GM13977 (cell line): ENCODE measurements at regions not wholly inside any gene's neighbourhood (a gene's known extent, or its start where the extent isn't known, plus 50 kb on each side); places are given as distances from the start of the nearest gene placed in this dataset.

ENCODE experiments used
- DNase-seq: peaks from one replicate; pipeline ENCODE4 v3.0.0; 2012; ENCODE audit warnings: low spot score
- in situ Hi-C: fragments of 300-500 bp; cut with MboI; formaldehyde crosslinking; loops from one replicate; pipeline ENCODE4 v1.12.0; 2022; ENCODE audit warnings: low sequenced_read_pairs, low pct_unique_long_range_greater_than_20kb, mixed read lengths, inconsistent platforms; ENCODE audit not compliant: unreplicated experiment
- TF ChIP-seq, protein P1 (sequence below): IDR thresholded peaks from 2 replicates; pipeline ENCODE4 v1.5.1; 2012; ENCODE audit warnings: mild to moderate bottlenecking, control low read depth; ENCODE audit not compliant: insufficient read depth; ENCODE audit errors: extremely low read depth, missing control alignments

DNA sequence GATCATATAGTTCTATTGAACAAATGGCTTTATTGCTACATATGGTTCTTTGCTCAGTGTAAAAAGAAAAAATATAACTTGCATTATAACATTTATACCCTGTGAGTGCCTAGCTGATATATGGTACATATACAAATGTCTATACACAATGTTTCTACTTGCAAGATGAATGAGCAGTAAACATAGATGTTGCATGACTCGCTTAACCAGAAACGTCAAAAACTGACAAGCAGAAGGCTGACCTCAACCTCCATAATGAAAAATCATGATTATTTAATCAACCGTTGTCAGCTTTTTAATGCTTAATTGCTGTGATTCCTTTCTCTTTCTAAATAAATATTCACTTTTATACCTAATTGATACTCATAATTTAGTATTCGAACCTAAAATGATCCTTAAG, 183.3 kb downstream of the PTN start:
- in situ Hi-C loops, result no loop called here
- no peak for DNase-seq
- TF ChIP-seq, protein P1, sequence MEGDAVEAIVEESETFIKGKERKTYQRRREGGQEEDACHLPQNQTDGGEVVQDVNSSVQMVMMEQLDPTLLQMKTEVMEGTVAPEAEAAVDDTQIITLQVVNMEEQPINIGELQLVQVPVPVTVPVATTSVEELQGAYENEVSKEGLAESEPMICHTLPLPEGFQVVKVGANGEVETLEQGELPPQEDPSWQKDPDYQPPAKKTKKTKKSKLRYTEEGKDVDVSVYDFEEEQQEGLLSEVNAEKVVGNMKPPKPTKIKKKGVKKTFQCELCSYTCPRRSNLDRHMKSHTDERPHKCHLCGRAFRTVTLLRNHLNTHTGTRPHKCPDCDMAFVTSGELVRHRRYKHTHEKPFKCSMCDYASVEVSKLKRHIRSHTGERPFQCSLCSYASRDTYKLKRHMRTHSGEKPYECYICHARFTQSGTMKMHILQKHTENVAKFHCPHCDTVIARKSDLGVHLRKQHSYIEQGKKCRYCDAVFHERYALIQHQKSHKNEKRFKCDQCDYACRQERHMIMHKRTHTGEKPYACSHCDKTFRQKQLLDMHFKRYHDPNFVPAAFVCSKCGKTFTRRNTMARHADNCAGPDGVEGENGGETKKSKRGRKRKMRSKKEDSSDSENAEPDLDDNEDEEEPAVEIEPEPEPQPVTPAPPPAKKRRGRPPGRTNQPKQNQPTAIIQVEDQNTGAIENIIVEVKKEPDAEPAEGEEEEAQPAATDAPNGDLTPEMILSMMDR, result no peak

DNA sequence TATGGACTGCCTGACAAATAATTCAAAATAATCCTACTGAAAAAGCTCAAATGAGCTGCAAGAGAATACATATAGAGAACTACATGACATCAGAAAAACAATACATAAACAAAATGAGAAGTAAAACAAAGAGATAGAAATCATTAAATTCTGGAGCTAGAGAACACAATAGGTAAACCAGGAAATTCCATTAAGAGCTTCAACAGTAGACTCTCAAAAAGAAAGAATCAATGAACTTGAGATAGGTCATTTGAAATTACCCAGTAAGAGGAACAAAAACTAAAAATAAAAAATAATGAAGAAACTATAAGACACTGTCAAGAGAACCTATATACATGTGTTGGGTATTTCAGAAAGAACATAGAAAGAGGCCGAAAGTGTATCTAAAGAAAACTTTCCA, 186.3 kb downstream of the PTN start:
- no peak for DNase-seq
- TF ChIP-seq, protein P1, result no peak
- in situ Hi-C loops, result no loop called here

DNA sequence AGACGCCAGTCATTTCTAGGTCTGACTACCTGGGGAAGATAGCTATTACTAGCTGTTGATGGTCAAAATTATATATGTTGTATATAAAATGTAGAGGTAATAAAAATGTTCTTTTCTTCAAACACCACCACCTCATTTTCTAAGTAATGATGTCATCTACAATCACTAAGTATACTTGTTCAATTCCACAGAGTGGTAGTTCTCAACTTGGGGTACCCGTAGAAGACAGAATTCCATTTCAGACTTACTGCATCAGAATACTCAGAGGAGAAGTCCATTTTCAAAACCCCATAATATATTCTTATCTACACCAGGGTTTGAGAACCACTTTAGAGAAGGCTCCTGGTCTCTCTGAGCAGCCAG, 191.9 kb downstream of the PTN start:
- in situ Hi-C loops, result no loop called here
- DNase-seq, result no peak
- TF ChIP-seq, protein P1, result no peak

DNA sequence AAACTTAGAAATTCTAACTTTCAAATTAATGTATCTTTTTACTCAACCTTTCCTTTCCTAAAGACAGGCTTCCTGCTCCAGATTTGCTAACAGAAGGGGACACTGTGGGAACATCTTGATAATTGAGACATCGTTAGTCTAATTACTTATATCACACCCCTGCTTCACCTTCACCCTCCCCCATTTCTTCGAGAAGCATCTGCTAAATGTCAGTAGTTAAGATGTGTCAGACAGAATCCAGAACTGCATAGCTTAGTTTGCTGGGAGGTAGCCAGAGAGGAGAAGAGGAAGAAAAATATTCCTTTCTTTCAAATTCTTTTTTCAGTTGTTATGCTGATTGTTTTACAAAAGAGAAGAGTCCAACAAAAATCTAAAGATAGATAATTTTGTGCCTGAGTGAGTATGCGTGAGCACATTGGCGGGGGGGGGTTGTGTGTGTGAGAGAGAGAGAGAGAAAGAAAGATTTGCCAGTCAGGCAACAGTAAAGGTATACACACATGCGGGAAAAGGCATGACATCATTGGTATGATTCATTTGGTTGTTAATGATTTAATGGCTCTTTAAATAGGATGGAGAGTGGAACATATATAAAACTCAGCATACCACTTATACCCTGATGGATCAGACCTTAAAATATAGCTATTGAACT, 192.4 kb downstream of the PTN start:
- in situ Hi-C loops, result no loop called here
- TF ChIP-seq, protein P1, result no peak
- DNase-seq, result no peak

DNA sequence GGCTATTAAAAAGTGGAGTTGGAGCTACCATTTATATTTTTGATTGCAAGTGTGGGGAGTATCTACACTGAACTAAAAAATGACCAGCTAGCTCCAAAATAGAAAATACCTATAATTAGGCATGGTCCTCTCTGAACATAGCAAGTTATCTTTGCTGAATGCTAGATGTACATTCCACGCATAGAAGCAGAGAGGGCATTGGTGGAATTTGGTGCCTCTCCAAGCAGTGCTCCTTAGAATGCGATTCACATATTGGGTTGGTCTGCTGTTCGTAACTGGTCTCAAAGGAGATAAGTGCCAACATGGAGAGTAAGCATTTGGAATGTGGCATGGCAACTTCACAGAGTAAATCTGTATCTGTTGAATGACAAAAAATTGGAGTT, 196.2 kb downstream of the PTN start:
- TF ChIP-seq, protein P1, result no peak
- no peak for DNase-seq
- in situ Hi-C loops, result no loop called here

DNA sequence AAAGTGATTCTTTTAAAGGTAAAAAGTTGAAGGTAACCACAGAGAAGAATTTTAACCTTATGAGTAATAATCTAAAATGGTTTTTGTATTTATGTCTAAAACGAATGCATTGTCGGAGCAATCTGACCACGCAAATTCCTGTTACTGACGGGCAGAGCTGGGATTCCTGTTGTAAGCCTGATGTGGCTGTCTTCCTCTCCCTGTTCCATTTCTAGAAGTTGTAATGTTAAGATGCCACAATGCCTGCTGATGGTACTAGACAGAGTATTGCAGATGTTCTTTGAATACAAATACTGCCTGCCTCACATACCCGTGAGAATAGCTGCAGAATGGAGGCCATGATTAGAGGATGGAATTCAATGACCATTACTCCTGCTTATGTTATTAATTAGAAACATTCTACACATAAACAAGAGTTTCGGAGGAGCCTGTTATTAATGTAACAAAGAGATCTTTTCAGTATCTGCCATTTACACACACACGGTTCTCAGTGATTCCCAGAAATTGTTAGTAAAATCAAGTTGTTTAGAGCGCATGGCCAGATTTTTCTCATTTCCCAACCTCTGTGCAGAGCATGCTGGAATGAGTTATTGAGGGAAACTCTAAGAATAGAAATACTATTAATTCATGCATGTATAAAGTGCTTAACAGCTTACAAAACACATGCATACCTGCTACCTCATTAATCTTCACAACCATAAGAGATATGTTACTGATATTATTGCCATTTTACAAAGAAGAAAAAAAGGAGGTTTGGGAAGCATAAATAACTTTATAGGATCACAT, 196.8 kb downstream of the PTN start:
- in situ Hi-C loops, result no loop called here
- no peak for DNase-seq
- TF ChIP-seq, protein P1, result no peak
